NCI-H1417 treated with DMSO at 0.1 percent for 48 hours (cell line): ENCODE measurements at regions not wholly inside any gene's neighbourhood (a gene's known extent, or its start where the extent isn't known, plus 50 kb on each side); places are given as distances from the start of the nearest gene placed in this dataset.

Experiments
- DNase-seq: peaks from one replicate; lab custom pipeline; 2025; lab: John Stamatoyannopoulos, UW

GRCh38 chr2:53259395-53260009, 508.1 kb upstream of the CHAC2 start:
- DNase-seq: no peak

GRCh38 chr2:53257287-53257686, 510.3 kb upstream of the CHAC2 start:
- no peak for DNase-seq

- DNase-seq: no peak
These were observed 514.4 kb upstream of the CHAC2 start for GRCh38 chr2:53253244-53253643.

GRCh38 chr2:53252115-53252514, 515.5 kb upstream of the CHAC2 start:
- no peak for DNase-seq

GRCh38 chr2:53247956-53248735, 519.5 kb upstream of the CHAC2 start:
- DNase-seq: no peak

GRCh38 chr2:53243430-53243829, 524.2 kb upstream of the CHAC2 start:
- DNase-seq: no peak

GRCh38 chr2:53242090-53242489, 525.5 kb upstream of the CHAC2 start:
- no peak for DNase-seq

GRCh38 chr2:53235836-53236582, 531.6 kb upstream of the CHAC2 start:
- DNase-seq: peak; percentile 37

GRCh38 chr2:53234548-53234903, 533.1 kb upstream of the CHAC2 start:
- no peak for DNase-seq

GRCh38 chr2:53233759-53234547, 533.7 kb upstream of the CHAC2 start:
- no peak for DNase-seq

GRCh38 chr2:53231908-53232307, 535.7 kb upstream of the CHAC2 start:
- DNase-seq: no peak

GRCh38 chr2:53230691-53231090, 536.9 kb upstream of the CHAC2 start:
- no peak for DNase-seq

- DNase-seq: no peak
These were observed 540.1 kb upstream of the CHAC2 start for GRCh38 chr2:53227535-53227934.

GRCh38 chr2:53220969-53221368, 546.6 kb upstream of the CHAC2 start:
- no peak for DNase-seq

GRCh38 chr2:53217250-53217649, 550.4 kb upstream of the CHAC2 start:
- no peak for DNase-seq

GRCh38 chr2:53216805-53217204, 550.8 kb upstream of the CHAC2 start:
- no peak for DNase-seq

GRCh38 chr2:53212576-53212975, 555.0 kb upstream of the CHAC2 start:
- DNase-seq: no peak

GRCh38 chr2:53211201-53211774, 556.3 kb upstream of the CHAC2 start:
- no peak for DNase-seq

GRCh38 chr2:53210538-53210937, 557.1 kb upstream of the CHAC2 start:
- DNase-seq: no peak

- no peak for DNase-seq
These were observed 557.7 kb upstream of the CHAC2 start for GRCh38 chr2:53209679-53210458.

- no peak for DNase-seq
These were observed 558.8 kb upstream of the CHAC2 start for GRCh38 chr2:53208815-53209214.
